ENCODE measurements at regions not wholly inside any gene's neighbourhood (a gene's known extent, or its start where the extent isn't known, plus 50 kb on each side); places are given as distances from the start of the nearest gene placed in this dataset.
"Not testable (repeated sequence)": the region's sequence is repeated elsewhere in the genome, so short reads cannot be mapped to it uniquely, and the experiment has no call there.

DNA sequence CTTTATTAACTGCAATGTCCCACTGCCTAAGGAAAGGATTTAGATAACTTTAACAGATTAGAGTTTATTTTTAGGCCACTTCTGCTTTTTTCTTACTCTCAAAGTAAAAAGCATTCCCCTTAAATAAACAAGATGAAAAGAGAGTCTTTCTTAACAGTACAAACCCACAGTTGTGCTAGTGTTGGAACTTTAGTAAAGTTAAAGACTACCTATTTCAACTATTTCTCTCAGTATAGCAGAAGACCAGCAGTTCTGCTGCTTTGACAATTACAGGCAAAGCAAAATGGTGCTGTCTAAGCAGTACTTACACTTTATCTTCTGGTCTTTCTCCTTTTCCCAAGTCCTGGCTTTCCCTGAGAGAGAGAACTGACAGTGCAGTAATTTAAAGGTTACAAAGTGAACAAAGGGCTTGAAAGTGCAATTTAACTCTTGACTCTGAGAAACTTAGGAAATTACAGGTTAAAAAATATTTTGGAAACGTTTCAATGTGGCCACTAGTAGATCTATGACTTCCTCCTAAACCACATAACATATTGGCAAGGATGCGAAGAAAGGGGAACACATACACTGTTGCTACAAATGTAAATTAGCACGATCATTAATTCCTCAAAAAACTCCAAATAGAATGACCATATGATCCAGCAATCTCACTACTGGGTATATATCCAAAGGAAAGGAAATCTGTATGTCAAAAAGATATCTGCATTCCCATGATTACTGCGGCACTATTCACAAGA, 135.4 kb upstream of the POGK start:
- no peak for DNase-seq

GRCh38 chr1:166705376-166706289, 133.6 kb upstream of the POGK start:
- DNase-seq, result no peak

DNA sequence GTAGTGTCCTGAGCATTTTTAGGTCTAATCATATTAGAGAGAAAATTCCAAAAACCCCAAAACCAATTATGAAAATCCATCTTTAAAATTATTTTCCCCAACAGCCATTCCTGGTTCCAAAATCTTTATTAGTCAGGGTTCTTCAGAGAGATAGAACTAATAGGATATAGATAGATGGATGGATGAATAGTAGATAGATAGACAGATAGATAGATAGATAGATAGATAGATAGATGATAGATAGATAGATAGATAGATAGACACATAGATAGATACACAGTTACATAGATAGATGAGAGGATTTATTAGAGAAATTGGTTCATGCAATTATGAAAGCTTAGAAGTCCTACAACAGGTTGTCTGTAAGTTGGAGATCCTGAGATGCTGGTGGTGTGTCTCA, 122.7 kb upstream of the POGK start:
- DNase-seq, result no peak

DNA sequence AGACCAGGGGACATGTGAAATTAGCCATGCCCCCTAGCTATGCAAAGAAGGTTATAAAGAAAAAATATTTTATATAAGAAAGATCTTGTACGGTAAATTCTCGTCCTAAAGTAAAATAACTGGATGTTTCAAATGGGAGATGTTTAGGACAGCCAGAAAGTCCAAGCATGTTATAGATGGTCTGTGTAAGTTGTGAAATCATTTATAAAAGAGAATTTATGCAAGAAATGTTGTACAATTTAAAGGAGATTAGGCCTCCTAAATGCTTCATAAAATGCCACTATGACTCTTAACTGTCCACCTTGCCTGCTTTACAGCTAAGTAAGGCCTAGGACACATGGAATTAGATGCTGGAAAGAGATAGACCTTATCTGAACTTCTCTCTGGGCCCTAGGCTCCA, 118.1 kb upstream of the POGK start:
- DNase-seq, result no peak

DNA sequence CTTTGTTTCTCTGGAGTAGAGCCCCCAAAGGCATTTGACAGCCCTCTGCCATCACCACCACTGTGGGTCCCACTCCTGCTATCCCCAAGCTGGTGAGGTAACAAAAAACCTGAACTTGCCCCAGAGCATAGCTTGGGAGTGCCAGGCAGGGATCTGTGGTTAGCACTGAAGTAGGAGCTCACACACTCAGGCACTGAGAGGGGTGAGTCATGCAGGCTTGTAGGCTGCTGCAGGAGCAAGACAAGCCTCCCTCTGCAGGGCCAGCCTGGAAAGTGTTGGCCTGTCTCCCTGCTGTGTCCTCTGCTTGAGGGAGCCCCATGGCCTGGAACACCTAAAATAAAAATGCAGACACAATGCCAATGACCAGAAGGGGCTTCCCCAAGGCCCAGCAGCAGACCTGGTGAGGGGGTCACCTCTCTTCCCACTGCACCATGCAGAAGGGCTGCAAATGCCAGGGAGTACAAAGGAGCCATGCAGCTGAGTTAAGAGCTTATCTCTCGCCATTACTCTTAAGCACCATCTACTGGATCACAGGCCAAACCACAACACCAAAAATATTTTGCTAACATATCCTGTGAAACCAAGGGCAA, 108.9 kb upstream of the POGK start:
- DNase-seq, result peak; percentile 71

- DNase-seq, result no peak
Measured at GRCh38 chr1:166738140-166738539, 101.1 kb upstream of the POGK start.

GRCh38 chr1:166738873-166739272, 100.4 kb upstream of the POGK start:
- no peak for DNase-seq

DNA sequence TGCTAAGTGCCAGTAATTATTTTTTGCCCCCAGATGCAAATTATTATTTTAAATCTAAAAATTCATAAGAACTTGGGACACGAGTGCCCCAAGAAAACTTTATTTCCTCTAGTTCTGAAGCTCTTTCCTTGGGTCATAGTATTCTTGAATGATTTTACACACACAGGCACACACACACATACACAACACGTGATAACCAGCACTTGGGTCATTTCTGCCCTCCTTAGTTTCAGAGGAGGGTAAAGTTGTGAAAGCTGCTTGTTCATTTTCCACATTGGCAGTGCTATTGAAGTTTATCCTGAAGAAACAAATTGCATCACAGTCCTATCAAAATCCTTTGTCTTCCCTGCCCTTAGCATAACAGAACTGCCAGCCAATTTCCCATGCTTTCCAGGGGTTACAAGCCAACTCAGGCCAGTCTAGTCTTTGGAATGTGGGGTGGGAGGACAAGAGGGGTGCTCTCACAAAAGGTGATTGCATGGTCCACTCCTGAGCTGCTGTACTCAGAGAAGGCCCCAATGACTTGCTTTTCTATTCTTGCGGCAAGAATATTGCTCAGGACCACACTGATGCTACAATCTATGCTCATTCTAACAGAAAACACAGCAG, 98.5 kb upstream of the POGK start:
- no peak for DNase-seq

DNA sequence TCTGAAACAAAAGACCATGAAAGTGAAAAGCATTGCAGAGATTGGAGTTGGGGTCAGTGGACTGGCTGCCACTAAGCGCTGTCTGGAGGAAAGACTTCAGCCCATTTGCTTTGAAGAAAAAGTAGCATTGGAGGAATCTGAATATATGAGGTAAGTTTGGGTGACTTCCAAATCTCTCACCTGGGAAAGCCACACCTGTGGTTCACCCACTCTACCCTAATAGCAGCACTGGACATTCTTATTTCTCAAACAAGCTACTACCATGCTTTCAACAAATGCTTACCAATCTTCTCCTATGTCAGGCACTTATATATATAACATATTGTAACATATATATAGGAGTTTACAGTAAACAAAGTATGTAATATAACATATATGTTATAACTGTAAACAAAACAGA, 76.0 kb upstream of the POGK start:
- no peak for DNase-seq

GRCh38 chr1:166766942-166767341, 72.3 kb upstream of the POGK start:
- DNase-seq, result no peak

DNA sequence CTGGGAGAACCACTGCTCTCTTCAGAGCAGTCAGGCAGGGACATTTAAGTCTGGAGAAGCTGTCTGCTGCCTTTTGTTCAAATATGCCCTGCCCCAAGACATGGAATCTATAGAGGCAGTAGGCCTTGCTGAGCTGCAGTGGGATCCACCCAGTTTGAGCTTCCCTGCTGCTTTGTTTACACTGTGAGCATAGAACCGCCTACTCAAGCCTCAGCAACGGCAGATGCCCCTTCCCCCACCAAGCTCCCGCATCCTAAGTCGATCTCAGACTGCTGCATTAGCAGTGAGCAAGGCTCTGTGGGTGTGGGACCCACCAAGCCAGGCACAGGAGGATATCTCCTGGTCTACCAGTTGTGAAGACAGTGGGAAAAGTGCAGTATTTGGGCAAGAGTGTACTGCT, 54.6 kb upstream of the POGK start:
- DNase-seq, result not testable (repeated sequence)

DNA sequence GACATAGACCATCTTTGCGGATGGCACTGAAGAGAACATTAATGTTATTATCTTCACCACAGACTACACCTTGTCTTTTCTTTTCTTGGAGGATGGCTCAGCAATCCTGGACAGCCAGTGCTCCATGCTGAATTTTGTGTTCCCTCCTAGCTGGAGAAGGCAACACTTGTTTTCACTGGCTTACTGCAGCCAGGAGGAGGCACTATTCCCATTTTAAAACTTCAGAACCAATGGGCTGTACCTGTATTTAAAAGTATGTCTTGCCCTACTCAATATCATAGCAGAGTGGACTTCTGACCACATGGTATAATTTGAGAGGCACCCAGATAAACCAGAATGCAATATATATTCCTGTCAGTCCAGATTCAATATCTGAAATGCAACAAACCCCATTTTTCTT, 53.3 kb upstream of the POGK start:
- DNase-seq, result no peak

DNA sequence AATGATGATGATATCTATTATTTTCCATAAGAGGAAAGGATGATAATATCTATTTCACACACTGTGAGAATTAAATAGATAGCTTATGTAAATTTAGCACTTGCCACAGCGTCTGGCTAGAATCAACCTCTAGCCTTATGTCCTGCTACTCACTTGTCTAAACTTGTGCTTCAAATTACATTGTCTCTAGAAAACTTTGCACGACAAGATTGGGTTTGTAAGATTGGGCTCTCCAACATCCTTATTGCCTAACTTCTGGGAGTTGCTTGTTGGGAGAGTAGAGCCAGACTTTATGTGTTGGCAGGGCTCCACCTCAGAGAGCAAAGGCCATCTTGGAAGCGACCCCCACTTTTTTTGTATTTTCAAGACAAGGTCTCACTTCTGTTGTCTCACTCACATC, 50.0 kb upstream of the POGK start:
- DNase-seq, result no peak

All from islet precursor cell (in vitro differentiated cells).